ENCODE measurements at regions not wholly inside any gene's neighbourhood (a gene's known extent, or its start where the extent isn't known, plus 50 kb on each side); places are given as distances from the start of the nearest gene placed in this dataset.

- DNase-seq (ENCODE audit: low spot score), result no peak
Observed at GRCh38 chr6:23154159-23154558, 584.8 kb downstream of the HDGFL1 start.

GRCh38 chr6:23170049-23170448 lies 600.7 kb downstream of the HDGFL1 start:
- DNase-seq (ENCODE audit: low spot score), result no peak

GRCh38 chr6:23173234-23173633 lies 603.9 kb downstream of the HDGFL1 start:
- DNase-seq (ENCODE audit: low spot score), result no peak

GRCh38 chr6:23174781-23175361 lies 605.5 kb downstream of the HDGFL1 start:
- no peak for DNase-seq (ENCODE audit: low spot score)

GRCh38 chr6:23175391-23175790 lies 606.0 kb downstream of the HDGFL1 start:
- no peak for DNase-seq (ENCODE audit: low spot score)

DNA sequence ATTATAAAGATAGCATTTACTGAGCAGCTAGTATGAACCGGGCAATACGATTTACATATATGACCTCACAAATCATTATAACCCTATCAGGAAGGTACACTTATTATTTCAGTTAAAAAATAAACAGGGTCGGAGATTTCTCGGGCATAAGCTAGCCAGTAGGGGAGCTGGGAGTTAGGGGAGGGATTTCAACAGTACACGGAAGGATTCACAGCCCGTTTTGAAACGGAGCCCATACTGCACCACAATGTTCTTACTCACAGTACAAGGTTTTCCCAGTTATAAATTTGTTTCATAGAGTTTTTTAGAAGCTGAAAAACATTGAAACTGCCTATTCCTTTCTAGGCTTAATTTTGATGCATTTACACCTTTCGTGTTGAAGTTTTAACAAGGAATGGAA lies 607.1 kb downstream of the HDGFL1 start:
- no peak for DNase-seq (ENCODE audit: low spot score)

GRCh38 chr6:23176883-23177282 lies 607.5 kb downstream of the HDGFL1 start:
- DNase-seq (ENCODE audit: low spot score), result no peak

GRCh38 chr6:23177806-23178205 lies 608.4 kb downstream of the HDGFL1 start:
- no peak for DNase-seq (ENCODE audit: low spot score)

DNA sequence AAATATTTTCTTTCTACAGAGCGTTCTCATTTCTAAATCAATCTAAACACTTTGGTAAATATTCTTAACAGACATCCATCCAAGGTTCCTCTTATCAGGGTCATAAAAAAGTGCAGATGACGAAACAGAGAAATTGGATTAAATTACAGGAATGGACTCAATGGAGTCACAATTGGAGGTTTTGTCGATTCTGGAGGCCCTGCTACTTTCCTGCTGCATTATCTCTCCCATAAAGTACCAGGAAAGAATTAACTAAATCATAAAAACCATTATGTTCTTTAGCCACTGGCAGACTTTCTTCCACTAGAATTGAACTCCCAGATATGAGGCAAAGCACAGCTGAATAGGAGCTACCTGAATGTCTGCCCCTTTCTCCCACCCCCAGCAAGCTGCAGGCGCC lies 610.6 kb downstream of the HDGFL1 start:
- no peak for DNase-seq (ENCODE audit: low spot score)

DNA sequence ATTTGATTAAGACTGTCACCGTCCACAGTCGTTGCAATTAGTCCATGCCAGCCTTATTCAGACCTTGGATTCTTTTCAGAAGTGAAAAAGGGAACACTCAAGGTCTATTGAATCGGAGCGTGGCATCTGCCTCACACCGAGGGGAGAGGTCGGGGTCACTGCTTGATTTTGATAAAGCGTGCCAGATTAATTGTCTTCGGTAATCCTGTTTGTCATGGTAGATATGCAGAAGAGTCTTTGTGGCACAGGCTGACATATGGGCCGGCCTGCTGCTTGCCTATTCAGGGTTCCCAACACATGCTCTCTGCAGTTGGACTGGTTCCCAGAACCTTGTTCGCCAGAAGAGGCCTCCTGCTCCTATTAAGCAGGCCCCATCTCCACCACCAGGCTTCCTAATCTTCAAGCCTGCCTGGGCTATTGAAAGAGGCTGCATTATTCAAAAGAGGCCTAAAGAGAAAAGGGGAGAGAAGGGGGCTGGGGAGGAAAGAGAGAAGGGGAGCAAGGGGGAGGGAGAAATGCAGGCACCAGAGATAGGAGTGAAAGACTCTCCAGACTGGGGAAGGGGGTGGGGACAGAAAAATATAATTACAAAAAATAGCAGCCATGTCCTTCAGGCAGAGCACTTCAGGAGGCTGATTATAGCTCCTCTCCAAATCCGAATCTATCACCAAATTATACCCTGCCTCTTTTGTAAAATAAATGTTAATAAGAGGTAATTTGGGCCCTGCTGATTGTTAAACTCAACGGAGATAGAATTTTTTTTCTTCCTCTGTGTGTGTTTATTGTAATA lies 611.3 kb downstream of the HDGFL1 start:
- peak; percentile 47 for DNase-seq (ENCODE audit: low spot score)

- no peak for DNase-seq (ENCODE audit: low spot score)
Observed at GRCh38 chr6:23181356-23182110, 612.2 kb downstream of the HDGFL1 start.

GRCh38 chr6:23183846-23184245 lies 614.5 kb downstream of the HDGFL1 start:
- DNase-seq (ENCODE audit: low spot score), result no peak

DNA sequence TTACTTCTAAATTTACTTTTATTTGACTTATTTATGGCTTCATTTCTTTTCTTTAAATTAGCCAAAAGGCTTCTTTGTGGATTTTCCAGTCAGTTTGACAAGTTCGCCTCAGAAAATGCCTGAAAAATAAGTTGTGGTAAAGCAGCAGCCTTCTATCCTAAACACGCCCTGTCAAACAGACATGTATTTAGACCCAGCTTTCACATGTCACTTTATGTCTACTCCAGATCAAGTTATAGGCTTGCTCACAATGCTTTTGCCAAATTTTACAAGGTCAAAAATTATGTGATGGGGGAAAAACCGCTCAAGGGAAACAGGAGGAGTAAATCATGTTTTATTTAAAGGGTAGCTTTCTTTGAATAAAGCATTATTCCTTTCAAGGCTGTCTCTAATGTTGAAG lies 615.0 kb downstream of the HDGFL1 start:
- DNase-seq (ENCODE audit: low spot score), result no peak

DNA sequence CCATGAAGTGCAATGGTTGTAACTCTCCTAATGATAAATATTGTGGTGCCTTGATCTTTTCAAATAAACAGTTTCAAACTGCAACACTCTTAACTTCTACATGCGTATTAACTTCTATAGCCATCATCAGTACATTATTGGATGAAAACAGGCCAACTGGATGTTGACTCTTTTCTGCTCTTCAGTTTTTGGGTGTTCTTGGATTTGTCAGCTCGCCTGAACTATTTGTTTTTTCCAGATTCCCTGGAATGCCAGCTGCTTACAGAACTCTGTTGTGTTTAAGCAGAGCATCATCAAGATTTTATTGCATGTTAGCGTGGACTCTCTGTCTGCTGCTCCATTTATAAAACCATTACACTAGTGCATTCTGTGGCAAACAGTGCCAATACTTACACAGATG lies 626.1 kb downstream of the HDGFL1 start:
- DNase-seq (ENCODE audit: low spot score), result no peak

DNA sequence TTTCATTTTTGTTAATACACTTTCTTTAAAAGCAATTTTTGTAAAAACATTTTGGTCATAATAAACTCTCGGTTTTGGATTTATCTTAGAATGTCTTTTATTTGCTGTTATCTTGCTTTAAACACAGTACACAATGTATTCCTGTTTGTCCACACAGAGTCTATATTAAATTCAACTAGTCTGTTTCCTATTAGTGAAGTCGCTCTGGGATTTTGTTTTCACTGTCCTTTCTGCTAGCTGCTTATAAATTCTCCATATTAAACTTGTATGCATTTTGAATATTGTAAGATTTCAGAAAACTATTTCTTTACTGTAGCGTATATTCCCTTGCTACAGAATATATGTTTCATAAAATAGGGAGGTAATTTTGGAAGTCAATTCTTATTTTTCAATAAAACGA lies 630.2 kb downstream of the HDGFL1 start:
- DNase-seq (ENCODE audit: low spot score), result no peak

- DNase-seq (ENCODE audit: low spot score), result no peak
Observed at GRCh38 chr6:23200946-23201345, 631.6 kb downstream of the HDGFL1 start.

- DNase-seq (ENCODE audit: low spot score), result no peak
Observed at GRCh38 chr6:23202207-23202606, 632.8 kb downstream of the HDGFL1 start.

DNA sequence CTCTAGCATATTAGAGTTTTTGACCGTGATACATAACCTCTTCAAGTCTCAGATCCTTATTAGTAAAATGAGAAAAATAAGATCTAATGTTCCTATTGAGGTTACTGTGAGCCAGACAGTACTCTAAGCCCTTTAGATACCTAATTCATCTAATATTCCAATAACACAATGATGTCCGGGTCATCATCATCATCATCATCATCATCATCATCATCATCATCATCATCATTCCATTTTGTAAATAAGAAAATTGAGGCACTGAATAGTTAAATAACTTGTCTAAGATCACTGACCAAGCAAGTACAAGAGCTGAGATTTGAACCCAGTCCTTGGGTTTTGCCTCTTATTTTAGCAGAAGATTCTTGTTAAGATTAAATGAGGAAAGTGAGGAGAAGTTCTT lies 643.0 kb downstream of the HDGFL1 start:
- DNase-seq (ENCODE audit: low spot score), result no peak

- no peak for DNase-seq (ENCODE audit: low spot score)
Observed at GRCh38 chr6:23213193-23213592, 643.8 kb downstream of the HDGFL1 start.

- no peak for DNase-seq (ENCODE audit: low spot score)
Observed at GRCh38 chr6:23213651-23214050, 644.3 kb downstream of the HDGFL1 start.

DNA sequence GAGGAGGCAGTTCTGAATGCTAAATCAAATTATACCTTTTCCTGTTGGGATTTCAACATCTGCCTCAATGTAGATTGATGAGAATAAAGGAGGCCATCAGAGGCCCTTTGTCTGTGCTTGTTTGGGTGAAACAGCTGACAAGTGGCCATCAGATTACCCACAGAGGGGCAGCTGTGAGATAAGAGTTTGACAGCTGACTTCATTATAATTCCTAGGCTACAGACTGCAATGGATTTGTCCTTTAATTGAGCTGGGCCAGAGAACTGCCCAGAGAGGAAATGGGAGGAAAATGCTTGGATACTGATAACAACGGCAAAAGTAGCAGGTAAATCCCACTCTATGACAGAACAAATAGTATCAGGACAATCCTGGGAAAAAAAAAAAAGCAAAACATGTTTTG lies 649.4 kb downstream of the HDGFL1 start:
- no peak for DNase-seq (ENCODE audit: low spot score)

DNA sequence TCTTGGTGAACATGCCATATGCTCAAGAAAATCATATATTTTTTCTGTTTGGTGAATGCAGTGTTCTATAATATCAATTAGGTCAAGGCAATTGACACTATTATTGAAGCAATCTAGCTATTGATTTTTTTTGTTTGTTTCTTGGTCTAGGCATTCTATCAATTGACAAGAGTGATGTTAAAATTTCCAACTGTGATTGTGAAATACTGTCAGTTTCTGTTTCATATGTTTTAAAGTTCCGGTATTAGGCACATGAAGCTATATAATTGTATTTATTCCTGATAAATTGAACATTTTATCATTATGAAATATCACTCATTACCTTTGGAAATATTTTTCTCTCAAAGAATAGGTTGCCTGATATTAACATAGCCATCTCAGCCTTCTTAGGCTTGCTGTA lies 653.4 kb downstream of the HDGFL1 start:
- DNase-seq (ENCODE audit: low spot score), result no peak

GRCh38 chr6:23224540-23224939 lies 655.2 kb downstream of the HDGFL1 start:
- no peak for DNase-seq (ENCODE audit: low spot score)

All from ureter (tissue), 1 donor.